Prostate gland (tissue), 2 donors: ENCODE measurements at regions not wholly inside any gene's neighbourhood (a gene's known extent, or its start where the extent isn't known, plus 50 kb on each side); places are given as distances from the start of the nearest gene placed in this dataset.

Experiments used
- DNase-seq: peaks from one replicate; pipeline ENCODE4 v3.0.0-alpha.2; 2019; ENCODE audit warnings: low spot score
- H3K27ac ChIP-seq, 2 donors: fragments of 200-600 bp; sonication (generic); 2 replicates each; pipeline ENCODE4 v1.5.1; 2017 to 2019
- H3K27me3 ChIP-seq: fragments of 200-600 bp; sonication (generic); replicated peaks from 2 replicates; pipeline ENCODE4 v1.5.1; 2019; ENCODE audit not compliant: insufficient read depth
- H3K36me3 ChIP-seq, 2 donors: fragments of 200-600 bp; sonication (generic); 1 replicate in 1 of 2; 2 replicates in 1 of 2; pipeline versions ENCODE4 v1.5.1 to v1.8.1; 2017 to 2019
- H3K4me1 ChIP-seq: fragments of 200-600 bp; sonication (generic); replicated peaks from 2 replicates; pipeline ENCODE4 v1.5.1; 2019
- H3K4me3 ChIP-seq, 2 donors: fragments of 200-600 bp; sonication (generic); 2 replicates each; pipeline ENCODE4 v1.5.1; 2017 to 2019
- H3K9me3 ChIP-seq: fragments of 200-600 bp; sonication (generic); 2 replicates; pipeline ENCODE4 v1.5.1; 2017
- CTCF ChIP-seq, 4 experiments: fragments of 200-600 bp in 2 of 4; fragments of 450-650 bp in 2 of 4; sonication (generic) in 2 of 4; IDR thresholded peaks; 1 replicate in 3 of 4; 2 replicates in 1 of 4; pipeline ENCODE4 v1.5.1; 2016 to 2019; ENCODE audit warnings: antibody characterized with exemption in 4 of 4, mild to moderate bottlenecking in 2 of 4, moderate library complexity in 2 of 4
- POLR2A ChIP-seq: fragments of 450-650 bp; IDR thresholded peaks from one replicate; pipeline ENCODE4 v1.6.1; 2016; ENCODE audit warnings: antibody characterized with exemption, mild to moderate bottlenecking
- POLR2AphosphoS5 ChIP-seq: sonication (generic); formaldehyde crosslinking; IDR thresholded peaks from one replicate; pipeline ENCODE4 v1.6.1; 2017; ENCODE audit warnings: antibody characterized with exemption
- WGBS: methylation state at CpG from one replicate; pipeline ENCODE4 v1.1.5; 2018; 5-methylcytosine and 5-hydroxymethylcytosine counted together
- intact Hi-C: fragments of 100-400 bp; cut with DNase I; formaldehyde crosslinking; loops from one replicate; pipeline ENCODE4 v1.14.2; 2022

- Histone ChIP-seq H3K4me1 (no peaks in the 10 kb centered on the region), H3K36me3 (no peaks in the 10 kb centered on the region), H3K9me3 (no peaks in the 10 kb centered on the region), H3K4me3 (no peak overlapping the region), H3K27me3 (no peaks in the 10 kb centered on the region), H3K27ac (no peak overlapping the region)
- WGBS = 83% methylated on average over 3 of the region's 3 CpGs
- DNase-seq = no peak
- intact Hi-C loops = no loop called here
- TF ChIP-seq CTCF (IDR thresholded peaks at IDR 0.05) = no peak
- no peak for TF ChIP-seq POLR2A
- TF ChIP-seq POLR2AphosphoS5 = no peak
Observed at GRCh38 chr10:111429288-111430028, 352.6 kb downstream of the ADRA2A start.

GRCh38 chr10:111430070-111430469 is 353.2 kb downstream of the ADRA2A start:
- no peak overlapping the region for H3K27ac ChIP-seq
- 81% methylated on average over 1 of the region's 1 CpG for WGBS
- H3K9me3 ChIP-seq = no peaks in the 10 kb centered on the region
- no peaks in the 10 kb centered on the region for H3K27me3 ChIP-seq
- no peaks in the 10 kb centered on the region for H3K36me3 ChIP-seq
- H3K4me1 ChIP-seq = no peaks in the 10 kb centered on the region
- no peak for DNase-seq
- no peak overlapping the region for H3K4me3 ChIP-seq
- TF ChIP-seq POLR2A (no peak), CTCF (IDR thresholded peaks at IDR 0.05) (no peak), POLR2AphosphoS5 (no peak)
- intact Hi-C loops = no loop called here

- Histone ChIP-seq H3K4me3 (no peak overlapping the region), H3K27ac (no peak overlapping the region), H3K4me1 (no peaks in the 10 kb centered on the region), H3K9me3 (no peaks in the 10 kb centered on the region), H3K27me3 (no peaks in the 10 kb centered on the region), H3K36me3 (no peaks in the 10 kb centered on the region)
- TF ChIP-seq POLR2AphosphoS5 (no peak), CTCF (IDR thresholded peaks at IDR 0.05) (no peak), POLR2A (no peak)
- DNase-seq = no peak
- intact Hi-C loops = no loop called here
Observed at GRCh38 chr10:111432588-111432987, 355.8 kb downstream of the ADRA2A start.

GRCh38 chr10:111435871-111436270 is 359.0 kb downstream of the ADRA2A start:
- H3K27me3 ChIP-seq = no peaks in the 10 kb centered on the region
- WGBS = 44% methylated on average over 1 of the region's 1 CpG
- no peak for DNase-seq
- no peaks in the 10 kb centered on the region for H3K9me3 ChIP-seq
- H3K4me3 ChIP-seq = no peak overlapping the region
- no peak overlapping the region for H3K27ac ChIP-seq
- TF ChIP-seq CTCF (IDR thresholded peaks at IDR 0.05) = no peak
- TF ChIP-seq POLR2AphosphoS5 = no peak
- TF ChIP-seq POLR2A = no peak
- H3K4me1 ChIP-seq = no peaks in the 10 kb centered on the region
- no peaks in the 10 kb centered on the region for H3K36me3 ChIP-seq
- intact Hi-C loops = no loop called here
